Astrocyte (in vitro differentiated cells and primary cell): ENCODE measurements at regions not wholly inside any gene's neighbourhood (a gene's known extent, or its start where the extent isn't known, plus 50 kb on each side); places are given as distances from the start of the nearest gene placed in this dataset.

Experiments used
- DNase-seq: peaks from one replicate; pipeline ENCODE4 v3.0.0-alpha.2; 2010; ENCODE audit warnings: low read depth
- FAIRE-seq: peaks from 2 replicates; lab custom pipeline; 2011; peaks lifted over from hg19 to GRCh38; lab: Jason Lieb, UNC
- H2AFZ ChIP-seq: 2 replicates; pipeline ENCODE4 v1.6.0; 2012; ENCODE audit warnings: low read depth, low read length, inconsistent platforms
- H3K27ac ChIP-seq: 2 replicates; pipeline ENCODE4 v1.5.1; 2011; ENCODE audit warnings: low read depth, low read length, inconsistent platforms
- H3K27me3 ChIP-seq: 2 replicates; pipeline ENCODE4 v1.6.0; 2011; ENCODE audit warnings: low read length, inconsistent platforms; ENCODE audit not compliant: insufficient read depth
- H3K36me3 ChIP-seq: 2 replicates; pipeline ENCODE4 v1.5.1; 2011; ENCODE audit warnings: low read length, inconsistent platforms; ENCODE audit not compliant: insufficient read depth
- H3K4me1 ChIP-seq: 2 replicates; pipeline ENCODE4 v1.5.1; 2011; ENCODE audit warnings: low read length, inconsistent platforms; ENCODE audit not compliant: insufficient read depth
- H3K4me2 ChIP-seq: 2 replicates; pipeline ENCODE4 v1.6.0; 2012; ENCODE audit warnings: low read length, inconsistent platforms
- H3K4me3 ChIP-seq: 2 replicates; pipeline ENCODE4 v1.5.1; 2011; ENCODE audit warnings: low read depth, mild to moderate bottlenecking, low read length, inconsistent platforms; ENCODE audit not compliant: insufficient read depth
- H3K79me2 ChIP-seq: 2 replicates; pipeline ENCODE4 v1.6.0; 2012; ENCODE audit warnings: mild to moderate bottlenecking, low read length, inconsistent platforms; ENCODE audit not compliant: insufficient read depth
- H3K9ac ChIP-seq: 2 replicates; pipeline ENCODE4 v1.6.0; 2012; ENCODE audit warnings: mild to moderate bottlenecking, low read length, inconsistent platforms
- H3K9me3 ChIP-seq: 2 replicates; pipeline ENCODE4 v1.5.1; 2012; ENCODE audit warnings: low read depth, mild to moderate bottlenecking, low read length, inconsistent platforms; ENCODE audit not compliant: insufficient read depth
- H4K20me1 ChIP-seq: 2 replicates; pipeline ENCODE4 v1.6.0; 2012; ENCODE audit warnings: low read length, inconsistent platforms; ENCODE audit not compliant: insufficient read depth
- H3K27ac Mint-ChIP-seq: one replicate; pipeline ENCODE4 v1.8.0; 2021; ENCODE audit warnings: mild to moderate bottlenecking, mixed read lengths; ENCODE audit not compliant: unreplicated experiment
- H3K27me3 Mint-ChIP-seq: one replicate; pipeline ENCODE4 v1.8.0; 2021; ENCODE audit warnings: low read depth, mixed read lengths; ENCODE audit not compliant: unreplicated experiment
- H3K36me3 Mint-ChIP-seq: one replicate; pipeline ENCODE4 v1.8.0; 2021; ENCODE audit warnings: low read depth, mixed read lengths; ENCODE audit not compliant: unreplicated experiment
- H3K4me1 Mint-ChIP-seq: one replicate; pipeline ENCODE4 v1.8.0; 2021; ENCODE audit warnings: low read depth, mixed read lengths; ENCODE audit not compliant: unreplicated experiment
- H3K4me3 Mint-ChIP-seq: one replicate; pipeline ENCODE4 v1.8.0; 2021; ENCODE audit warnings: mild to moderate bottlenecking, moderate library complexity, mixed read lengths; ENCODE audit not compliant: unreplicated experiment
- H3K9me3 Mint-ChIP-seq: one replicate; pipeline ENCODE4 v1.8.0; 2021; ENCODE audit warnings: mild to moderate bottlenecking, mixed read lengths; ENCODE audit not compliant: unreplicated experiment
- EZH2 ChIP-seq: IDR thresholded peaks from 2 replicates; pipeline ENCODE4 v1.6.1; 2012; ENCODE audit warnings: mild to moderate bottlenecking, low read length, inconsistent platforms; ENCODE audit not compliant: insufficient read depth
- TF ChIP-seq, protein P1 (sequence below): IDR thresholded peaks from 2 replicates; pipeline ENCODE4 v1.5.1; 2011; ENCODE audit warnings: low read depth, mild to moderate bottlenecking, inconsistent platforms, low read length, moderate library complexity; ENCODE audit not compliant: insufficient read depth

DNA sequence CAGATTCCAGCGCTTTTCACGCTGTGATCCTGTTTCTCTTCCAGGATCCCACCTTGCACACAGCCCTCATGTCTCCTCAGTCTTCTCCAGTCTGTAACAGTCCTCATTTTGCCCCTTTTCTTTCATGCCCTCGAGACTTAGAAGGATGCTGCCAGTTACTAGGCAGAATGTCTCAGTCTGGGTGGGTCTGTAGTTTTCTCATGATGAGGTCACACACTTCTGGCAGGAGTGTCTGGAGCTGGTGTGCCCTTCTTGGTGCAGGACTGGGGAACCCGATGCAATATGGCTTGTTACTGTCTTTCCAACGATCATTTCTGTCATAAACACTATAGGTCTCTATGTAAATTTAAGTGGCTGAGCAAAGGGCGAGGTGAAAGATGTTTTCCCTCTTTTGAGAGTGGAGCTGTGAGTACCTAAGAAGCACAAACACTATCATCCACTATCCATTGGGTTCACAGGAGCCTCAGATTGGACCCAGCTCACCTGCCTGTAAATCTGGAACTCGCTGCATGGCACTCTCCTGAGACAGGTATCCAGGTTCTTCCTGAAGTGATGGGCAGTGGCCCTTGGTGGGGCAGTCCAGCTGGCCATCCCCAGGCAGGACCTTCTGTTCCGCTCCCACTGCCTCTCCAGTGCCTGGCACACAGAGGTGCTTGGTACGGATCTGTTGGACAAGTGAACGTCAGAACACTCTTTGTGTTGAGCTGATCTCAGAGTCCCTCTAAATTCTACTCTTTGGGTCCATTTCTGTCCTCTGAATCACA lies 64.3 kb upstream of the ZNF32 start:
- DNase-seq (no peak), FAIRE-seq (no peak)
- H3K27me3 ChIP-seq, result no peaks in the 10 kb centered on the region
- no peak overlapping the region for H3K9ac ChIP-seq
- no peaks in the 10 kb centered on the region for H4K20me1 ChIP-seq
- no peaks in the 10 kb centered on the region for H3K79me2 ChIP-seq
- no peak overlapping the region for H3K4me2 ChIP-seq
- TF ChIP-seq, protein P1, sequence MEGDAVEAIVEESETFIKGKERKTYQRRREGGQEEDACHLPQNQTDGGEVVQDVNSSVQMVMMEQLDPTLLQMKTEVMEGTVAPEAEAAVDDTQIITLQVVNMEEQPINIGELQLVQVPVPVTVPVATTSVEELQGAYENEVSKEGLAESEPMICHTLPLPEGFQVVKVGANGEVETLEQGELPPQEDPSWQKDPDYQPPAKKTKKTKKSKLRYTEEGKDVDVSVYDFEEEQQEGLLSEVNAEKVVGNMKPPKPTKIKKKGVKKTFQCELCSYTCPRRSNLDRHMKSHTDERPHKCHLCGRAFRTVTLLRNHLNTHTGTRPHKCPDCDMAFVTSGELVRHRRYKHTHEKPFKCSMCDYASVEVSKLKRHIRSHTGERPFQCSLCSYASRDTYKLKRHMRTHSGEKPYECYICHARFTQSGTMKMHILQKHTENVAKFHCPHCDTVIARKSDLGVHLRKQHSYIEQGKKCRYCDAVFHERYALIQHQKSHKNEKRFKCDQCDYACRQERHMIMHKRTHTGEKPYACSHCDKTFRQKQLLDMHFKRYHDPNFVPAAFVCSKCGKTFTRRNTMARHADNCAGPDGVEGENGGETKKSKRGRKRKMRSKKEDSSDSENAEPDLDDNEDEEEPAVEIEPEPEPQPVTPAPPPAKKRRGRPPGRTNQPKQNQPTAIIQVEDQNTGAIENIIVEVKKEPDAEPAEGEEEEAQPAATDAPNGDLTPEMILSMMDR, result no peak
- TF ChIP-seq EZH2, result no peak
- H3K27ac ChIP-seq, result no peak overlapping the region
- H3K4me3 ChIP-seq, result no peak overlapping the region
- Mint-ChIP-seq H3K27me3 (peaks cover 28% of the 10 kb centered on the region), H3K36me3 (no peaks in the 10 kb centered on the region), H3K9me3 (peaks cover 6% of the 10 kb centered on the region), H3K27ac (peak overlapping the region; percentile 4), H3K4me1 (peaks cover 7% of the 10 kb centered on the region), H3K4me3 (no peak overlapping the region)
- no peaks in the 10 kb centered on the region for H3K9me3 ChIP-seq
- no peaks in the 10 kb centered on the region for H3K36me3 ChIP-seq
- no peaks in the 10 kb centered on the region for H3K4me1 ChIP-seq
- H2AFZ ChIP-seq, result no peak overlapping the region

DNA sequence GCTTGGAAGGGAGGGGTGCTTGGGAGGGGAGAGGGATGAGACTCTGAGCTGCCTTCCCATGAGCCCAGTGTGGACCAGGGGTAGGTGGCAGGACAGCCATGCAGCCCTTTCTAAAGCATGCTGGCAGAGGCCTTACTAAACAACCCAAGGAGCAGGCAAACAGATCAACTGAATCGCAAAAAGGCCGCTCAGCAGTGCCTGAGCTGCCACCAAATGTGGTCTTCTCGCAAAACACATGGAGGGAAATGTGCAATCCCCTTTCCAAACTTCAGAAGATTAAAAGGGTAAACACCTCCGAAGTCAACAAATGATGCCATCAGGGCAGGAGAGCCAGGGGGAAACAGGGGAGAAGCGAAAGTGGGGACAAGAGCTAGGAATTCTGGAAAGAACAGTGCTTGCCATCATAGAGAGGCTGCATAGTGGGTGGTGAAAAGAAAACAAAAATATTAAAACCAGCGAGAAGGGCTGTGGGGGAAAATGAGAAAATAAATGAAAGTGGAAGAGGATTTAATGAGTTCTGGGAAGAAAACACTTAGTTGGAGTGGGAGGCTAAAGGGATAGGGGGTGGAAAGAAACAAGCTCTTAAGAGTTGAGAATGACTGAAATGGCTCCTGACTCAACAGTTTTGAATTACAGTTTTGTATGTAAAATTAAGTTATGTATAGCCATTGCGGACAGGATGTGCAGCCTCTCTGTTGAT lies 62.2 kb upstream of the ZNF32 start:
- no peak for FAIRE-seq
- peaks cover 12% of the 10 kb centered on the region for H3K4me1 Mint-ChIP-seq

More for the DNA sequence above, 62.2 kb upstream of the ZNF32 start:
- no peak overlapping the region for H3K27ac ChIP-seq
- H3K79me2 ChIP-seq, result no peaks in the 10 kb centered on the region
- H4K20me1 ChIP-seq, result no peaks in the 10 kb centered on the region
- H3K9ac ChIP-seq, result no peak overlapping the region
- TF ChIP-seq EZH2, result no peak
- TF ChIP-seq, protein P1, result no peak
- Mint-ChIP-seq H3K36me3 (no peaks in the 10 kb centered on the region), H3K9me3 (peaks cover 4% of the 10 kb centered on the region), H3K4me3 (no peak overlapping the region), H3K27ac (no peak overlapping the region), H3K27me3 (peaks cover 24% of the 10 kb centered on the region)
- no peak for DNase-seq
- H3K4me1 ChIP-seq, result no peaks in the 10 kb centered on the region
- no peak overlapping the region for H3K4me2 ChIP-seq
- H3K9me3 ChIP-seq, result no peaks in the 10 kb centered on the region
- no peaks in the 10 kb centered on the region for H3K27me3 ChIP-seq
- H3K4me3 ChIP-seq, result no peak overlapping the region
- no peak overlapping the region for H2AFZ ChIP-seq
- no peaks in the 10 kb centered on the region for H3K36me3 ChIP-seq
